Left lung (tissue), 4 donors: ENCODE measurements at regions not wholly inside any gene's neighbourhood (a gene's known extent, or its start where the extent isn't known, plus 50 kb on each side); places are given as distances from the start of the nearest gene placed in this dataset.

ENCODE experiments used
- ATAC-seq: fragments of 200-7000 bp; cut with Tn5 transposase; one replicate; pipeline ENCODE4 v1.9.1; 2020; ENCODE audit warnings: moderate library complexity
- DNase-seq, 4 donors: peaks; one replicate each; pipeline ENCODE4 v3.0.0-alpha.2; 2013 to 2020
- H3K27ac ChIP-seq, 2 donors: fragments of 200-600 bp; sonication (generic) in 1 of 2; one replicate each; pipeline versions ENCODE4 v1.5.0 to v1.8.0; 2020 to 2021
- H3K27me3 ChIP-seq, 2 donors: fragments of 200-600 bp; sonication (generic) in 1 of 2; one replicate each; pipeline versions ENCODE4 v1.5.0 to v1.8.0; 2020 to 2021
- H3K36me3 ChIP-seq, 2 donors: fragments of 200-600 bp; sonication (generic) in 1 of 2; one replicate each; pipeline versions ENCODE4 v1.5.0 to v1.8.0; 2020 to 2021
- H3K4me1 ChIP-seq, 2 donors: fragments of 200-600 bp; one replicate each; pipeline ENCODE4 v1.8.0; 2021
- H3K4me3 ChIP-seq, 2 donors: fragments of 200-600 bp; sonication (generic) in 1 of 2; one replicate each; pipeline versions ENCODE4 v1.5.0 to v1.8.0; 2020 to 2021; ENCODE audit warnings: mild to moderate bottlenecking in 1 of 2
- H3K9me3 ChIP-seq, 2 donors: fragments of 200-600 bp; sonication (generic) in 1 of 2; one replicate each; pipeline versions ENCODE4 v1.5.0 to v1.8.0; 2020 to 2021
- CTCF ChIP-seq, 2 donors: fragments of 200-600 bp; sonication (generic) in 1 of 2; IDR thresholded peaks; one replicate each; pipeline versions ENCODE4 v1.5.0 to v1.8.0; 2021; ENCODE audit warnings: antibody characterized with exemption in 2 of 2
- intact Hi-C, 2 donors: fragments of 100-400 bp; cut with DNase I; formaldehyde crosslinking; loops; one replicate each; pipeline versions ENCODE4 v1.11.2 to v1.14.2; 2022
- donor health status: DM: no; HTN: yes; CAD: no.
- donor health status: DM: no; HTN: no; CAD: no.

GRCh38 chr10:107930037-107930436 is 765.5 kb upstream of the SORCS1 start:
- TF ChIP-seq CTCF (IDR thresholded peaks at IDR 0.05) = no peak
- H3K9me3 ChIP-seq = no peaks in the 10 kb centered on the region
- no peaks in the 10 kb centered on the region for H3K36me3 ChIP-seq
- ATAC-seq (no peak), DNase-seq (no peak)
- no peaks in the 10 kb centered on the region for H3K27me3 ChIP-seq
- H3K4me3 ChIP-seq = no peak overlapping the region
- H3K4me1 ChIP-seq = no peaks in the 10 kb centered on the region
- no peak overlapping the region for H3K27ac ChIP-seq
- intact Hi-C loops = no loop called here

- no peaks in the 10 kb centered on the region for H3K36me3 ChIP-seq
- no peak for ATAC-seq
- peaks cover 0 to 3% of the 10 kb centered on the region in 2 donors for H3K9me3 ChIP-seq
- H3K4me1 ChIP-seq = no peaks in the 10 kb centered on the region
- no peak for DNase-seq
- TF ChIP-seq CTCF (IDR thresholded peaks at IDR 0.05) = no peak
- H3K27me3 ChIP-seq = no peaks in the 10 kb centered on the region
- intact Hi-C loops = no loop called here
- no peak overlapping the region for H3K27ac ChIP-seq
- H3K4me3 ChIP-seq = no peak overlapping the region
Measured at GRCh38 chr10:107924458-107924857, 760.0 kb upstream of the SORCS1 start.

- Histone ChIP-seq H3K9me3 (peaks cover 0 to 5% of the 10 kb centered on the region in 2 donors), H3K4me3 (no peak overlapping the region), H3K27me3 (peaks cover 1 to 16% of the 10 kb centered on the region in 2 donors), H3K27ac (no peak overlapping the region), H3K36me3 (no peaks in the 10 kb centered on the region), H3K4me1 (no peaks in the 10 kb centered on the region)
- no peak for TF ChIP-seq CTCF (IDR thresholded peaks at IDR 0.05)
- ATAC-seq (no peak), DNase-seq (no peak)
- intact Hi-C loops = no loop called here
Measured at GRCh38 chr10:107919626-107920235, 755.2 kb upstream of the SORCS1 start.

- Histone ChIP-seq H3K27ac (no peak overlapping the region), H3K4me1 (no peaks in the 10 kb centered on the region), H3K9me3 (peaks cover 0 to 5% of the 10 kb centered on the region in 2 donors), H3K27me3 (peaks cover 7 to 28% of the 10 kb centered on the region in 2 donors), H3K36me3 (no peaks in the 10 kb centered on the region), H3K4me3 (no peak overlapping the region)
- ATAC-seq (no peak), DNase-seq (no peak)
- no peak for TF ChIP-seq CTCF (IDR thresholded peaks at IDR 0.05)
- intact Hi-C loops = no loop called here
Measured at GRCh38 chr10:107918171-107918570, 753.7 kb upstream of the SORCS1 start.

DNA sequence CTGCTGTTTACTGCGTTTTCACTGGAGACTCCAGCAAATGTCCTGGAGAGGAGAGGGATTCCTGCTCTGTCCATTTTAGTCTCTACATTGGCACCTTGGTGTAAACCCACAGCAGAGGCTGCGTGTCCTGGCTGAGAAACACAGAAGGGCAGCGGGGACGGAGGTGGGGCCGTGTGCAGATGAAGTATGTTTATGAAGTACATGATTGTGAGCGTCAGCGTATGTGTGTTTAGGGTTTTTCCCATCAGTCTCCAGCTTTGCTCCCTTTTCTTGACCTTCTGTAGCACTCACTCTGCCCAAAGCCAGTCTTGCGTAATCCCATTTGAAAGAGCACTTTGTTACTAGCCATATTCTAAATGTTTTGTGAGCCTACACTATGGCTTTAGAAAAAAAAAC is 750.7 kb upstream of the SORCS1 start:
- intact Hi-C loops = no loop called here
- peak overlapping the region; percentile 13 to 27 for H3K4me3 ChIP-seq
- no peak overlapping the region for H3K27ac ChIP-seq
- H3K27me3 ChIP-seq = peaks cover 7 to 28% of the 10 kb centered on the region in 2 donors
- H3K9me3 ChIP-seq = peaks cover 0 to 5% of the 10 kb centered on the region in 2 donors
- H3K36me3 ChIP-seq = no peaks in the 10 kb centered on the region
- H3K4me1 ChIP-seq = no peaks in the 10 kb centered on the region
- peak in 3 of 4 donors; percentile 11 to 36 (median 30) for DNase-seq
- no peak for TF ChIP-seq CTCF (IDR thresholded peaks at IDR 0.05)
- ATAC-seq = peak; percentile 89
